ENCODE measurements at regions not wholly inside any gene's neighbourhood (a gene's known extent, or its start where the extent isn't known, plus 50 kb on each side); places are given as distances from the start of the nearest gene placed in this dataset.

DNA sequence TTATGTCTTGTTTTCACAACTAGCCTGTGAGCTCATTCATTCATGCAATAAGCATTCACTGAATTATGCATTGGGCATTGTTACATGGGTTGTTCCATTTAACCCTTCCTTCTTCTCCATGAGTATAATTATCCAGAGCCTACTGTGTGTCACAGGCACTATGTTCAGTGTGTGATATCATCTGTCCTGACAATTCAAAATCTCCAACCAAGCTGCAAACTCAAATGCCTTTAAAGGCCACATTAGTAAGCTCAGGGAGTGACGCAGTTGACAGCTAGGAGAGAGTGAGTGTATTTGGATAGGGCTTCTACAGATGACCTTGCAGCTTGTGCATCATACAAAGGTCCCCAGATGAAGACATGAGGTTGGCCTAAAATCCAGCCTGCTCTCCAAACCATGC lies 289.5 kb downstream of the OMA1 start:
- Histone ChIP-seq H3K9me3 (replicated peaks in 1 of 2; ENCODE audit: control insufficient read depth in 1 of 2, insufficient read depth in 1 of 2, low read length in 2 of 2) (no peaks in the 10 kb centered on the region), H3K9ac (ENCODE audit: insufficient read depth, low read length, poor library complexity, severe bottlenecking) (no peak overlapping the region), H3K4me2 (replicated peaks; ENCODE audit: extremely low read depth, low read length, poor library complexity, severe bottlenecking) (no peak overlapping the region), H4K20me1 (ENCODE audit: insufficient read depth, low read length) (no peaks in the 10 kb centered on the region), H3K4me1 (ENCODE audit: control insufficient read depth in 1 of 2, insufficient read depth in 2 of 2, low read length in 2 of 2) (peaks cover 0 to under 1% of the 10 kb centered on the region in 2 donors), H3K36me3 (replicated peaks in 1 of 2; ENCODE audit: control insufficient read depth in 1 of 2, insufficient read depth in 2 of 2, low read length in 2 of 2) (no peaks in the 10 kb centered on the region), H3K27ac (ENCODE audit: low read depth in 1 of 2, low read length in 2 of 2) (no peak overlapping the region), H3K4me3 (replicated peaks in 1 of 3; ENCODE audit: low read depth in 2 of 3, low read length in 3 of 3) (no peak overlapping the region), H3K27me3 (ENCODE audit: control insufficient read depth in 2 of 2, insufficient read depth in 2 of 2, low read length in 2 of 2) (no peaks in the 10 kb centered on the region), H2AFZ (ENCODE audit: insufficient read depth, low read depth, low read length, poor library complexity, severe bottlenecking) (no peak overlapping the region), H3K79me2 (ENCODE audit: insufficient read depth, low read length) (no peaks in the 10 kb centered on the region)
- peaks cover 0 to 4% (median 1%) of the 10 kb centered on the region in 7 donors for H3K9me3 Mint-ChIP-seq
- H3K27me3 Mint-ChIP-seq (ENCODE audit: low read depth in 3 of 3): peaks cover 0 to 2% (median 2%) of the 10 kb centered on the region in 3 donors
- H3K36me3 Mint-ChIP-seq: no peaks in the 10 kb centered on the region
- H3K27ac Mint-ChIP-seq: no peak overlapping the region
- H3K4me1 Mint-ChIP-seq: peaks cover 3% of the 10 kb centered on the region
- no peak overlapping the region for H3K4me3 Mint-ChIP-seq
- no peak for TF ChIP-seq CTCF (IDR thresholded peaks at IDR 0.05)
- no peak for DNase-seq
- no CpG with 5 or more reads among the region's 1 CpG for WGBS (ENCODE audit: insufficient coverage)
- intact Hi-C loops (cut with micrococcal nuclease): no loop called here

DNA sequence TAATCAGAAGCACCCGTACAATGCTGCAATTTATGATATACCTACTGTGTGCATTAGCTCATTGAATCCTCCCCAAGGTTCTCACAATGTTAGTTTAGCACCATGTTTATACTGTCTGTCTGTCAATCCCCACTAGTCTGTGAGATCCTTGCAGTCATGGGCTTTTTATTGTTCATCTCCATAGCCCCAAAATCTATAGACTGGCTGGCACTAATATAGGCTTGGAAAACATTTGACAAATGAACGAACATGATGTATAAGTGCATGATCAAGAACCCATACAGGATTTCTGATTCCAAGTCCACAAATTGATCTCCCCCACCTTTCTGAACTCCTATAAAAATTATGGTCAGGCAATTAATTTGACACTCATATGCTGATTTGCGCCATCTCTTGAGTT lies 290.0 kb downstream of the OMA1 start:
- H3K27me3 ChIP-seq (ENCODE audit: control insufficient read depth in 2 of 2, insufficient read depth in 2 of 2, low read length in 2 of 2): no peaks in the 10 kb centered on the region
- intact Hi-C loops (cut with micrococcal nuclease): no loop called here
- H3K4me1 Mint-ChIP-seq: peaks cover 5% of the 10 kb centered on the region
- WGBS (ENCODE audit: insufficient coverage): no CpG with 5 or more reads among the region's 3 CpGs
- H3K9me3 ChIP-seq (replicated peaks in 1 of 2; ENCODE audit: control insufficient read depth in 1 of 2, insufficient read depth in 1 of 2, low read length in 2 of 2): no peaks in the 10 kb centered on the region
- no peaks in the 10 kb centered on the region for H4K20me1 ChIP-seq (ENCODE audit: insufficient read depth, low read length)
- peaks cover 0 to 5% of the 10 kb centered on the region in 2 donors for H3K4me1 ChIP-seq (ENCODE audit: control insufficient read depth in 1 of 2, insufficient read depth in 2 of 2, low read length in 2 of 2)
- peaks cover 0 to 5% (median 1%) of the 10 kb centered on the region in 7 donors for H3K9me3 Mint-ChIP-seq
- H3K27ac ChIP-seq (ENCODE audit: low read depth in 1 of 2, low read length in 2 of 2): no peak overlapping the region
- H3K27me3 Mint-ChIP-seq (ENCODE audit: low read depth in 3 of 3): peaks cover 1 to 2% (median 2%) of the 10 kb centered on the region in 3 donors
- no peak for TF ChIP-seq CTCF (IDR thresholded peaks at IDR 0.05)
- no peak for DNase-seq
- no peaks in the 10 kb centered on the region for H3K36me3 ChIP-seq (replicated peaks in 1 of 2; ENCODE audit: control insufficient read depth in 1 of 2, insufficient read depth in 2 of 2, low read length in 2 of 2)
- H3K4me3 ChIP-seq (replicated peaks in 1 of 3; ENCODE audit: low read depth in 2 of 3, low read length in 3 of 3): no peak overlapping the region
- H3K4me2 ChIP-seq (replicated peaks; ENCODE audit: extremely low read depth, low read length, poor library complexity, severe bottlenecking): no peak overlapping the region
- H3K79me2 ChIP-seq (ENCODE audit: insufficient read depth, low read length): no peaks in the 10 kb centered on the region
- H3K36me3 Mint-ChIP-seq: no peaks in the 10 kb centered on the region
- no peak overlapping the region for H3K4me3 Mint-ChIP-seq
- H2AFZ ChIP-seq (ENCODE audit: insufficient read depth, low read depth, low read length, poor library complexity, severe bottlenecking): no peak overlapping the region
- H3K9ac ChIP-seq (ENCODE audit: insufficient read depth, low read length, poor library complexity, severe bottlenecking): no peak overlapping the region
- H3K27ac Mint-ChIP-seq: no peak overlapping the region
